Effector memory CD4-positive, alpha-beta T cell (primary cell): ENCODE measurements at regions not wholly inside any gene's neighbourhood (a gene's known extent, or its start where the extent isn't known, plus 50 kb on each side); places are given as distances from the start of the nearest gene placed in this dataset.

Source experiments
- DNase-seq, 3 donors: peaks; one replicate each; pipeline ENCODE4 v3.0.0-alpha.2; 2020
- H3K27ac ChIP-seq: 2 replicates; pipeline ENCODE4 v1.7.0; 2013; ENCODE audit warnings: mild to moderate bottlenecking, low read length, moderate library complexity; ENCODE audit not compliant: insufficient read depth, poor library complexity, severe bottlenecking
- H3K27me3 ChIP-seq: replicated peaks from 2 replicates; pipeline ENCODE4 v1.7.0; 2013; ENCODE audit warnings: mild to moderate bottlenecking, low read length; ENCODE audit not compliant: insufficient read depth, control insufficient read depth, poor library complexity, severe bottlenecking
- H3K36me3 ChIP-seq: 2 replicates; pipeline ENCODE4 v1.7.0; 2013; ENCODE audit warnings: mild to moderate bottlenecking, low read length, moderate library complexity; ENCODE audit not compliant: control insufficient read depth, insufficient read depth
- H3K4me1 ChIP-seq: 2 replicates; pipeline ENCODE4 v1.7.0; 2013; ENCODE audit warnings: low read length, mild to moderate bottlenecking; ENCODE audit not compliant: control insufficient read depth, insufficient read depth, poor library complexity, severe bottlenecking
- H3K4me3 ChIP-seq: 2 replicates; pipeline ENCODE4 v1.7.0; 2013; ENCODE audit warnings: low read length, low read depth, mild to moderate bottlenecking; ENCODE audit not compliant: insufficient read depth, poor library complexity, severe bottlenecking
- H3K9me3 ChIP-seq: 2 replicates; pipeline ENCODE4 v1.7.0; 2013; ENCODE audit warnings: mild to moderate bottlenecking, low read length, moderate library complexity; ENCODE audit not compliant: control insufficient read depth

DNA sequence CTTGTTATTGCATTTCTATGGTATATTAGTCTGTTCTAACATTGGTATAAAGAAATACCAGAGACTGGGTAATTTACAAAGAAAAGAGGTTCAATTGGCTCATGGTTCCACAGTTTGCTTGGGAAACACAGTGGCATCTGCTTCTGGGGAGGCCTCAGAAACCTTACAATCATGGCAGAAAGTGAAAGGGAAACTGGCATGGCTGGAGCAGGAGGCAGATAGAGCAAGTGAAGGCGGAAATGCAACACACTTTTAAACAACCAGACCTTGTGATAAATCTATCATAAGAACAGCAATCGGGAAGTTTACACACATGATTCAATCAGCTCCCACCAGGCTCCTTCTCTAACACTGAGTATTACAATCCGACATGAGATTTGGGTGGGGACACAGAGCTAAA, 346.6 kb upstream of the GNPDA2 start:
- no peak for DNase-seq
- Histone ChIP-seq H3K4me1 (no peaks in the 10 kb centered on the region), H3K4me3 (no peak overlapping the region), H3K27ac (no peak overlapping the region), H3K36me3 (no peaks in the 10 kb centered on the region), H3K9me3 (no peaks in the 10 kb centered on the region), H3K27me3 (no peaks in the 10 kb centered on the region)

DNA sequence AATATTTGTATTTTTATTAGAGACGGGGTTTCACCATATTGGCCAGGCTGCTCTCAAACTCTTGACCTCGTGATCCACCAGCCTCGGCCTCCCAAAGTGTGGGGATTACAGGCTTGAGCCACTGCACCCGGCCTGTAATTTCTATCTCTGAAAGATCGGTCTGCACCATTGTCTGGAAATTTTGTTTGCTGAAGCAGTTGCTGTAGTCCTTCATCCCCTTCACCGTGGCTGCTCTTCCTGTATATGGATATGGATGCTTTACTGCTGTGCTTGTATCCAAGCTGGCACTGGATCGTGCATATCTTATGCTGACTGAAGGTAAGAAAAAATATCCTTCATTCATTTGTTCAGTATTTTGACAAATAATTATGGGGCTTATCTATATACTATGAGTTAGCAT, 338.4 kb upstream of the GNPDA2 start:
- Histone ChIP-seq H3K36me3 (no peaks in the 10 kb centered on the region), H3K4me3 (no peak overlapping the region), H3K27ac (no peak overlapping the region), H3K9me3 (no peaks in the 10 kb centered on the region), H3K27me3 (no peaks in the 10 kb centered on the region), H3K4me1 (no peaks in the 10 kb centered on the region)
- DNase-seq, result no peak

DNA sequence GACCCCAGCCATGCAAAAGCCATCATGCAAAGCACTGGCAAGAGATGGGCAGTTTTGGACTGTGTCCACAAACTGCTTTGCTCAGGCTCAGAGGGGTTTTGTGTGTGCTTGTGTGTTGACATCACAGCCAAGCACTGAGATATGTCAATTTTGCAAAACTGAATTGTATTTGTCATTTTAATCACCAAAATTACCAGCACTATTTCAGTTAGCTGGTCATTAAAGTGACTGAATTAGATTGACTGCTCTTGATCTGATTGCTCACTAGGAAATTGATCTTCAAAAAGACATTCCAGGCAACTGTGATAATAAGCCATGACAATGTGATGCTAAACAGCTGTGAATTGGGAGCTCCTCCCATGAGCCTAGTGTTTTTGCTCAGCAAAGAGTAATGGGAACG, 337.3 kb upstream of the GNPDA2 start:
- H3K36me3 ChIP-seq, result no peaks in the 10 kb centered on the region
- H3K9me3 ChIP-seq, result no peaks in the 10 kb centered on the region
- no peak overlapping the region for H3K27ac ChIP-seq
- no peak overlapping the region for H3K4me3 ChIP-seq
- no peaks in the 10 kb centered on the region for H3K27me3 ChIP-seq
- H3K4me1 ChIP-seq, result no peaks in the 10 kb centered on the region
- DNase-seq, result no peak

GRCh38 chr4:45062935-45063545, 336.7 kb upstream of the GNPDA2 start:
- Histone ChIP-seq H3K36me3 (no peaks in the 10 kb centered on the region), H3K4me1 (no peaks in the 10 kb centered on the region), H3K9me3 (no peaks in the 10 kb centered on the region), H3K27ac (no peak overlapping the region), H3K27me3 (no peaks in the 10 kb centered on the region), H3K4me3 (no peak overlapping the region)
- DNase-seq, result no peak

DNA sequence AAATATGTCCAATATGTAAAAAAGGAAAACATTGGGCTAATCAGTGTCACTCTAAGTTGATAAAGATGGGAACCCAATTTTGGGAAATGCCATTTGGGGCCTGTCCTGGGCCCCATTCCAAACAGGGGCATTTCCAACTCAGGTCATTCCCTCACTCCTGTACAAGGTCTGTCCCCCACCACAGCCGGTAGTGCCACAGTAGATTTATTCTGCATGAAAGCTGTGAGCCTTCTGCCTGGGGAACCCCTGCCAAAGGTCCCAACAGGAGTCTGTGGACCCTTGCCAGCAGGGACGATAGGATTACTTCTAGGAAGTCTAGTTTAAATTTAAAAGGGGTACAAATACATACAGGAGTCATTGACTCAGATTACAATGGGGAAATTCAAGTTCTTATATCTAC, 317.6 kb upstream of the GNPDA2 start:
- Histone ChIP-seq H3K4me1 (no peaks in the 10 kb centered on the region), H3K27ac (no peak overlapping the region), H3K4me3 (no peak overlapping the region), H3K36me3 (no peaks in the 10 kb centered on the region), H3K27me3 (no peaks in the 10 kb centered on the region), H3K9me3 (peaks cover 4% of the 10 kb centered on the region)
- DNase-seq, result no peak

GRCh38 chr4:45036677-45037076, 310.3 kb upstream of the GNPDA2 start:
- Histone ChIP-seq H3K27ac (no peak overlapping the region), H3K4me1 (no peaks in the 10 kb centered on the region), H3K36me3 (no peaks in the 10 kb centered on the region), H3K4me3 (no peak overlapping the region), H3K9me3 (no peaks in the 10 kb centered on the region), H3K27me3 (no peaks in the 10 kb centered on the region)
- no peak for DNase-seq

DNA sequence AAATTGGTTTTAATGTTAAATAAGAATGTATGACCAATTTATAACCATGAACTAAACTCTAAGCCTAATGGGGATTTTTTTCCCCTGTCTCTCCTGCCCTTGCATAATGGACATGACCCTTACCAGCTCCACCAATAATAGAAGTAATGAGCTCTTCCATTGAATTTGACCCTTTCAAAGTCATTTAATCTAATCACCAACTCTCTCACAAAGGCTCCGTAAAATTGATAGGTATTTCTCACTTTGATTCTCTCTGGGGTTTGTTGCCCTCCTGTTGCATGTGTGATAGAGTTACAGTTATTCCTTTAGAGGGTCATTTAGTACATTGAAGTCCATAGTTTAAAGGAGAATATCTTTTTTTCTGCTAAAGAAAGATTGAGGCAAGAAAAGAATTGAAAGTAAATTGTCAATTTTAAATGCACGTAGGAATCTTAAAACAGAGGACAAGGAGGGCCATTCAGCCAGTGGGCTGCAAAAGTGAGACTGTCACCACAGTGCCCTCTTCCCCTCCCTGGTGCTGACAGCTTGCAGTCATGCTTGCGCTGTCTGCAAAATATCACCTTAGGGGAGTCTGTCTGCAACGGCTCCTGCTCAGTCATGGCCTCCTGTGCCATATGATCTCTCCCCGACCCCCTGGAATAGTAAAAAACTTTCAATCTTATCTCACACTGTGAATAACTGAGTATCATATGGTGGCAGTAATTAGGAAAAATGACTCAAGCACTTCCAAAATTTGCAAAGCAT, 307.5 kb upstream of the GNPDA2 start:
- H3K4me1 ChIP-seq, result no peaks in the 10 kb centered on the region
- no peak for DNase-seq
- H3K27ac ChIP-seq, result no peak overlapping the region
- H3K9me3 ChIP-seq, result no peaks in the 10 kb centered on the region
- H3K27me3 ChIP-seq, result no peaks in the 10 kb centered on the region
- no peak overlapping the region for H3K4me3 ChIP-seq
- H3K36me3 ChIP-seq, result no peaks in the 10 kb centered on the region

GRCh38 chr4:45030059-45030458, 303.7 kb upstream of the GNPDA2 start:
- DNase-seq, result no peak
- peaks cover 3% of the 10 kb centered on the region for H3K9me3 ChIP-seq
- no peak overlapping the region for H3K4me3 ChIP-seq
- no peaks in the 10 kb centered on the region for H3K27me3 ChIP-seq
- no peak overlapping the region for H3K27ac ChIP-seq
- H3K4me1 ChIP-seq, result no peaks in the 10 kb centered on the region
- H3K36me3 ChIP-seq, result no peaks in the 10 kb centered on the region

- DNase-seq, result no peak
- Histone ChIP-seq H3K9me3 (no peaks in the 10 kb centered on the region), H3K27me3 (no peaks in the 10 kb centered on the region), H3K27ac (no peak overlapping the region), H3K36me3 (no peaks in the 10 kb centered on the region), H3K4me1 (no peaks in the 10 kb centered on the region), H3K4me3 (no peak overlapping the region)
Observed at GRCh38 chr4:45007508-45007907, 281.2 kb upstream of the GNPDA2 start.

- no peaks in the 10 kb centered on the region for H3K36me3 ChIP-seq
- no peak overlapping the region for H3K4me3 ChIP-seq
- H3K27ac ChIP-seq, result no peak overlapping the region
- H3K27me3 ChIP-seq, result no peaks in the 10 kb centered on the region
- no peaks in the 10 kb centered on the region for H3K4me1 ChIP-seq
- DNase-seq, result no peak
- H3K9me3 ChIP-seq, result no peaks in the 10 kb centered on the region
Observed at GRCh38 chr4:45006078-45006477, 279.7 kb upstream of the GNPDA2 start.
